Astrocyte of the spinal cord (primary cell): ENCODE measurements at regions not wholly inside any gene's neighbourhood (a gene's known extent, or its start where the extent isn't known, plus 50 kb on each side); places are given as distances from the start of the nearest gene placed in this dataset.

Experiments used
- DNase-seq: peaks from one replicate; pipeline ENCODE4 v3.0.0; 2011; ENCODE audit warnings: low read depth, low spot score
- H3K4me3 ChIP-seq: 2 replicates; pipeline ENCODE4 v1.5.1; 2011; ENCODE audit warnings: low read depth, mild to moderate bottlenecking, low read length, moderate library complexity
- CTCF ChIP-seq: IDR thresholded peaks from 2 replicates; pipeline ENCODE4 v1.5.1; 2012; ENCODE audit warnings: low read depth, mild to moderate bottlenecking, low read length, inconsistent platforms
- in situ Hi-C: cut with HindIII; loops from 2 replicates; pipeline ENCODE4 v1.10.0; 2017; ENCODE audit warnings: low sequenced_read_pairs

- TF ChIP-seq CTCF, result no peak
- no peak for DNase-seq
- in situ Hi-C loops, result no loop called here
- H3K4me3 ChIP-seq, result no peak overlapping the region
Measured at GRCh38 chr4:104032896-104033295, 313.1 kb upstream of the TACR3 start.

GRCh38 chr4:104025251-104025650 is 305.5 kb upstream of the TACR3 start:
- no peak for TF ChIP-seq CTCF
- no peak overlapping the region for H3K4me3 ChIP-seq
- no peak for DNase-seq
- in situ Hi-C loops, result no loop called here

GRCh38 chr4:104022831-104023230 is 303.0 kb upstream of the TACR3 start:
- TF ChIP-seq CTCF, result no peak
- in situ Hi-C loops, result no loop called here
- no peak overlapping the region for H3K4me3 ChIP-seq
- no peak for DNase-seq

- no peak for TF ChIP-seq CTCF
- in situ Hi-C loops, result no loop called here
- DNase-seq, result no peak
- H3K4me3 ChIP-seq, result no peak overlapping the region
Measured at GRCh38 chr4:104022226-104022625, 302.4 kb upstream of the TACR3 start.

- H3K4me3 ChIP-seq, result no peak overlapping the region
- DNase-seq, result no peak
- no peak for TF ChIP-seq CTCF
- in situ Hi-C loops, result no loop called here
Measured at GRCh38 chr4:104020641-104021040, 300.9 kb upstream of the TACR3 start.

- no peak overlapping the region for H3K4me3 ChIP-seq
- TF ChIP-seq CTCF, result no peak
- in situ Hi-C loops, result no loop called here
- DNase-seq, result no peak
Measured at GRCh38 chr4:104017213-104017612, 297.4 kb upstream of the TACR3 start.

GRCh38 chr4:104015680-104016079 is 295.9 kb upstream of the TACR3 start:
- TF ChIP-seq CTCF, result peak; percentile 31
- peak; percentile 8 for DNase-seq
- H3K4me3 ChIP-seq, result no peak overlapping the region
- in situ Hi-C loops, result no loop called here
